ENCODE measurements at regions not wholly inside any gene's neighbourhood (a gene's known extent, or its start where the extent isn't known, plus 50 kb on each side); places are given as distances from the start of the nearest gene placed in this dataset.
"Not testable (repeated sequence)": the region's sequence is repeated elsewhere in the genome, so short reads cannot be mapped to it uniquely, and the experiment has no call there.

- not testable (repeated sequence) for DNase-seq (ENCODE audit: low spot score)
Observed at GRCh38 chr13:86253497-86253896, 454.3 kb upstream of the SLITRK6 start.

DNA sequence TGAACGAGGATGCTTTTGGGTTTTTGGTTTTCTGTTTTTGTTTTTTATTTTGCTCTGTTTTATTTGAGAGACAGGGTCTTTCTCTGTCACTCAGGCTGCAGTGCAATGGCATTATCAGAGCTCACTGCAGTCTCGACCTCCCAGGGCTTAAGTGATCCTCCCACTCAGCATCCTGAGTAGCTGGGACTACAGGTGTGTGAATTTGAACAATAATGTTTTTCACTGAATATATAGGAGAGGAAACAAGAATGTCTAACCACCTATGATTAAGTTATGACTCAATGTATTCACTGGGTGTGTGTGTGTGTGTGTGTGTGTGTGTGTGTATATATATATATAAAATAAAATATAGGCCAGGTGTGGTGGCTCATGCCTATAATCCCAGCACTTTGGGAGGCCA, 456.6 kb upstream of the SLITRK6 start:
- DNase-seq (ENCODE audit: low spot score): not testable (repeated sequence)

- no peak for DNase-seq (ENCODE audit: low spot score)
Observed at GRCh38 chr13:86269511-86269910, 470.3 kb upstream of the SLITRK6 start.

DNA sequence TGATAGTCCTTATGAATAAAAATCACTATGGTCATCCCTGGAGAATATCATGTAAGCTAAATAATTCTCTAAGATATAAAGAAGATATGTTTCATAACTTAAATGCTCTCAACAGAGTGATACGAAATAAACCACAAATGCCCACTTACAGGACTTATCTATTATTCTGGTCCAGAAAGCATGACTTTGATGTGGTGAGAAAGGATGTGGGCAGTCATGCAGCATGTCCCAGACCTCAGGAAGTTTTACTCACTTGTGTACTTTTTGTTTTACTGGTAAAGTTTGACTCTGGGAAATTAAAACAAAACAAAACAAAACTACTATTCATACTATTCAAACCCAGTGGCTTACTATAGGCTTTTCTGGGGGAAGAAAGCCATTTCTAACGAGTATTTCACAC, 483.2 kb upstream of the SLITRK6 start:
- no peak for DNase-seq (ENCODE audit: low spot score)

DNA sequence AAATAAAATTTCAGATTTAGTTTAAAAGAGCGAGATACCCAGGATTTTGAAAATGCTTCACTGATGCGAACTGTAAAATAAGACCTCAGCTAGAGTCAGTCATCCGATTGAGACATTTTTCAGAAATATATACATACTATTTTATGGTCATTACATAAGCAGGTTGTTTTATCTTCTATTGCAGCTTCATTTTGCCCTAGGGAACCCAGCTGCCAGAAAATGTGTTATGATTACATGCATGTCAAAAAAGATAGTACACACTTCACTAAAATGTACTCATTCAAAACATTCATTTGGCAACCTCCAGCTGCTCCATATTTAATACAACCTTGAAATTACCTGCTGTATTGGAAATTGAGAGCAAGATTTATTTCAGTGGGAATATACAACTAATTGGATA, 483.8 kb upstream of the SLITRK6 start:
- DNase-seq (ENCODE audit: low spot score): no peak

- no peak for DNase-seq (ENCODE audit: low spot score)
Observed at GRCh38 chr13:86298725-86299124, 499.5 kb upstream of the SLITRK6 start.

- DNase-seq (ENCODE audit: low spot score): no peak
Observed at GRCh38 chr13:86299128-86299527, 499.9 kb upstream of the SLITRK6 start.

DNA sequence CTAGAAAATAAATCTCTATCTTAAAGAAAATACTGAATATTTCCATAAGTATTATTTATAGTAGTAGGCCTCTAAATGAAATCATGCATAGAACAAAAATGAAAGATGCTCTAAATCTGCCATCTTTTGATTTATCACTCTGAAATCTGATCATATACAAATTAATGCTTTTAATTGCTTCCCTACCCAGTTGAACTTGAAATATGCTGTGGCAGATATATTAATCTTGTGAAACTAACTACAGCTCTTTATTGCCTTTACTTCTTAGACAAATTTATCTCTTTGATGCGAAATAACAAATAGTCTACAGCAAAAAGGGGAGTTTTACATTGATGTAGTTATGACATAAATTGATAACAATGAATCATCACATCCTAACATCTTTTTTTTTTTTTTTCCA, 510.7 kb upstream of the SLITRK6 start:
- DNase-seq (ENCODE audit: low spot score): no peak

DNA sequence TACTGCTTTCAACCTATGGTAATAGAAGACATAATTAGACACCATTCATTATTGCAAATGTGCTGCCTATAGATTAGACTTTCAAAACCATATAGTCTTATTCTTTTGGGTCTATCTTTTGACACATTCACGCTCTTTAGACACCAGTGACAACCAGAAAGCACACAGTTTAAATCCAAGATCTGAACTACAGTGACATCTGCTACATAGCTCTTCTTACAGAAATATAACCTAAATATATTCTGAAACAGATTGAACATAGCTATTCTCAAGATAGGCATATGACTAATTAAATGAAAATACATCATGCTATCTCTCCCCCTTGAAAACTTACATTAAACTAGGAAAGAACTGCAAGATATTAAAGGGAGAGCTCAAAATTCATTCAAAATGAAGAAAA, 514.2 kb upstream of the SLITRK6 start:
- no peak for DNase-seq (ENCODE audit: low spot score)

GRCh38 chr13:86318450-86318849, 519.2 kb upstream of the SLITRK6 start:
- DNase-seq (ENCODE audit: low spot score): no peak

DNA sequence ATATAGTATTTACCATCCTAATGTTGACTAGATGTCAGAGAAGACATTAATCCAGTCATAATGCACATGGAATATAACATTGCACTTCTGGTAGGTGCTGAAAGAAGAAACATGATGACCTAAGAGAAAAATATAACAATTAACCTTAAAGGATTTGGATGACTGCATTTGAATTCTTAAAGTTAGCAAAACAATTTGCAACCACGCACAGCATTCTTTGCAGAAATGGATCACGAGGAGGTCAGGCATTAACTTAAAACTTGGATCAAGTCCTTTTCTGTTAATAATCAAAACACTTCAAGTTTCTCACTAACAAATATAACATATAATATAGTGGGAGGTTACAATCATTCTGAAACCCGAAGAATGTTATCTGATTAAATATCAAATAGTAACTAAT, 525.0 kb upstream of the SLITRK6 start:
- DNase-seq (ENCODE audit: low spot score): no peak

- no peak for DNase-seq (ENCODE audit: low spot score)
Observed at GRCh38 chr13:86355301-86355700, 556.1 kb upstream of the SLITRK6 start.

- no peak for DNase-seq (ENCODE audit: low spot score)
Observed at GRCh38 chr13:86357106-86357505, 557.9 kb upstream of the SLITRK6 start.

GRCh38 chr13:86363749-86364148, 564.5 kb upstream of the SLITRK6 start:
- DNase-seq (ENCODE audit: low spot score): not testable (repeated sequence)

GRCh38 chr13:86368924-86369323, 569.7 kb upstream of the SLITRK6 start:
- DNase-seq (ENCODE audit: low spot score): no peak

- DNase-seq (ENCODE audit: low spot score): no peak
Observed at GRCh38 chr13:86377451-86377850, 578.2 kb upstream of the SLITRK6 start.

DNA sequence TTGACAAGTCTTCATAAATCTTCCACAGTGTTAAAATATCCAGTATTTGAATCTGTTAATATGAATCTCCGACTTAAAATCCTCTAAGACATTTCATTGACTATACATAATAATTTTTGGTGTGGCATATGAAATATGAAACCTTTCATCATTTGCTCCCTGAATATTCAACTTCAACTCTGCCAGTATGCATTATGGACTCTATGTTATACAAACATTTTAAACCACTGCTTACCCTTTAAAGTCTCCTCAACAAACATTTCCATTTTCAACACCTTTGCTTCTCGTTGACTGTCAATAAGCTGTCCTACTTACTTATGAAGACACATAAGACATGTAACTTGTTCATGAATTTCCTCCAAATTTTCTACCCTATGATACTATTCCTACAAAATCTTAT, 579.4 kb upstream of the SLITRK6 start:
- DNase-seq (ENCODE audit: low spot score): no peak

DNA sequence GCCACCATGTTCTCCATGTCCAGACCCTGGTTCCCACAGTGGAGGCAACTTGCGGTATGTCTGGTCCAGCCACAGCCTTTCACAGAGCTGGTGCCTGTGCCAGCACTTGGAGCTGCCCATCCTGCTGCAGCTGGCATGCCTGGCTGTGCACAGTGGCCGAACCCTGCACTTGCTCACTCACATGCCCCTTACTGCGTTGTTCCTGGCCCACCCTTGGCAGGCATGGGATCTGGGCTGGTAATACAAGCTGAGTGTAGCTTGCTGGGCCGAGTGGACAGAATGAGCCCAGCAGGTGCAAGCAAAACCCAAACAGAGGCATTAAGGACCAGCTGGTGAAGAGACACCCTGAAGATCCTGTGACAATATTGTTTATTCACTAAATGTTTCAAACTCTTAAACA, 583.9 kb upstream of the SLITRK6 start:
- no peak for DNase-seq (ENCODE audit: low spot score)

- DNase-seq (ENCODE audit: low spot score): no peak
Observed at GRCh38 chr13:86383561-86383960, 584.3 kb upstream of the SLITRK6 start.

- no peak for DNase-seq (ENCODE audit: low spot score)
Observed at GRCh38 chr13:86397635-86398034, 598.4 kb upstream of the SLITRK6 start.

- DNase-seq (ENCODE audit: low spot score): no peak
Observed at GRCh38 chr13:86399572-86399971, 600.4 kb upstream of the SLITRK6 start.

GRCh38 chr13:86402500-86402899, 603.3 kb upstream of the SLITRK6 start:
- DNase-seq (ENCODE audit: low spot score): no peak

GRCh38 chr13:86403181-86403580, 604.0 kb upstream of the SLITRK6 start:
- DNase-seq (ENCODE audit: low spot score): peak; percentile 43

GRCh38 chr13:86409466-86410241, 610.4 kb upstream of the SLITRK6 start:
- DNase-seq (ENCODE audit: low spot score): no peak

Measured in Ammon's horn (tissue), 1 donor.